ENCODE measurements at regions not wholly inside any gene's neighbourhood (a gene's known extent, or its start where the extent isn't known, plus 50 kb on each side); places are given as distances from the start of the nearest gene placed in this dataset.

GRCh38 chr13:111881700-111882099 lies 185.2 kb upstream of the SOX1 start:
- Histone ChIP-seq H3K4me1 (no peaks in the 10 kb centered on the region), H3K4me3 (ENCODE audit: low read depth, low read length) (no peak overlapping the region), H3K27me3 (no peaks in the 10 kb centered on the region; the same call in 1 of the 2 replicates), H3K9me3 (no peaks in the 10 kb centered on the region), H3K36me3 (no peaks in the 10 kb centered on the region)
- no peak for DNase-seq
- no peak for TF ChIP-seq CTCF (IDR thresholded peaks at IDR 0.05; ENCODE audit: low read depth, low read length)

GRCh38 chr13:111882351-111882750 lies 184.6 kb upstream of the SOX1 start:
- Histone ChIP-seq H3K27me3 (no peaks in the 10 kb centered on the region; the same call in 1 of the 2 replicates), H3K9me3 (no peaks in the 10 kb centered on the region), H3K4me3 (ENCODE audit: low read depth, low read length) (no peak overlapping the region), H3K4me1 (no peaks in the 10 kb centered on the region), H3K36me3 (no peaks in the 10 kb centered on the region)
- DNase-seq, result no peak
- TF ChIP-seq CTCF (IDR thresholded peaks at IDR 0.05; ENCODE audit: low read depth, low read length), result no peak

GRCh38 chr13:111883571-111884343 lies 183.2 kb upstream of the SOX1 start:
- Histone ChIP-seq H3K27me3 (no peaks in the 10 kb centered on the region; the same call in 1 of the 2 replicates), H3K9me3 (no peaks in the 10 kb centered on the region), H3K36me3 (no peaks in the 10 kb centered on the region), H3K4me1 (no peaks in the 10 kb centered on the region), H3K4me3 (ENCODE audit: low read depth, low read length) (no peak overlapping the region)
- TF ChIP-seq CTCF (IDR thresholded peaks at IDR 0.05; ENCODE audit: low read depth, low read length), result no peak
- no peak for DNase-seq

GRCh38 chr13:111886217-111886945 lies 180.6 kb upstream of the SOX1 start:
- Histone ChIP-seq H3K36me3 (no peaks in the 10 kb centered on the region), H3K9me3 (no peaks in the 10 kb centered on the region), H3K4me3 (ENCODE audit: low read depth, low read length) (no peak overlapping the region), H3K4me1 (no peaks in the 10 kb centered on the region), H3K27me3 (peaks cover 5% of the 10 kb centered on the region)
- no peak for DNase-seq
- TF ChIP-seq CTCF (IDR thresholded peaks at IDR 0.05; ENCODE audit: low read depth, low read length), result no peak

GRCh38 chr13:111893071-111893606 lies 173.8 kb upstream of the SOX1 start:
- no peaks in the 10 kb centered on the region for H3K9me3 ChIP-seq
- no peaks in the 10 kb centered on the region for H3K36me3 ChIP-seq
- H3K4me1 ChIP-seq, result no peaks in the 10 kb centered on the region
- H3K4me3 ChIP-seq (ENCODE audit: low read depth, low read length), result no peak overlapping the region
- TF ChIP-seq CTCF (IDR thresholded peaks at IDR 0.05; ENCODE audit: low read depth, low read length), result no peak
- DNase-seq, result no peak
- H3K27me3 ChIP-seq, result peaks cover 35% of the 10 kb centered on the region

All from BE2C (cell line).